ENCODE measurements at regions not wholly inside any gene's neighbourhood (a gene's known extent, or its start where the extent isn't known, plus 50 kb on each side); places are given as distances from the start of the nearest gene placed in this dataset.

GRCh38 chr5:6202968-6203365 lies 175.4 kb downstream of the MED10 start (continued):
- TF ChIP-seq ZNF26 (tag by site-specific recombination; IDR thresholded peaks at IDR 0.05) (no peak), ZNF561 (tag by site-specific recombination; IDR thresholded peaks at IDR 0.05; ENCODE audit: borderline replicate concordance) (no peak)

- no peaks in the 10 kb centered on the region for H3K4me1 ChIP-seq (ENCODE audit: control insufficient read depth, insufficient read depth, low read length)
- no peak overlapping the region for H3K27ac ChIP-seq (ENCODE audit: extremely low read depth, low read depth, low read length)
- no peaks in the 10 kb centered on the region for H3K9me3 ChIP-seq (ENCODE audit: control insufficient read depth, insufficient read depth, low read depth, low read length)
- no peaks in the 10 kb centered on the region for H3K36me3 ChIP-seq (ENCODE audit: control insufficient read depth in 2 of 2, insufficient read depth in 1 of 2, low read length in 2 of 2)
- POLR2A ChIA-PET, result no interaction called here
- TF ChIP-seq SP3 (tag by site-specific recombination; IDR thresholded peaks at IDR 0.05), result no peak
- no peak for TF ChIP-seq ZSCAN4 (tag by site-specific recombination; IDR thresholded peaks at IDR 0.05)
- no peak for TF ChIP-seq ZBTB26 (tag by site-specific recombination; optimal IDR thresholded peaks at IDR 0.05)
- no peak for TF ChIP-seq ZXDB (tag by site-specific recombination; IDR thresholded peaks at IDR 0.05)
- TF ChIP-seq GLIS2 (tag by site-specific recombination; IDR thresholded peaks at IDR 0.05), result no peak
- TF ChIP-seq ZNF274 (IDR thresholded peaks at IDR 0.05; ENCODE audit: low read length), result no peak
- no peak for TF ChIP-seq ZNF274 (tag by site-specific recombination; IDR thresholded peaks at IDR 0.05; ENCODE audit: borderline replicate concordance)
- no peak for TF ChIP-seq TCF7L2 (IDR thresholded peaks at IDR 0.05; ENCODE audit: borderline replicate concordance, low read depth, low read length)
- no peak for TF ChIP-seq ZNF174 (tag by site-specific recombination; IDR thresholded peaks at IDR 0.05)
- no peak for TF ChIP-seq ZNF501 (tag by site-specific recombination; IDR thresholded peaks at IDR 0.05)
- no peak for TF ChIP-seq ZNF521 (tag by site-specific recombination; IDR thresholded peaks at IDR 0.05)
- TF ChIP-seq GLIS1 (tag by site-specific recombination; IDR thresholded peaks at IDR 0.05), result no peak
- no peak for TF ChIP-seq ZNF830 (tag by site-specific recombination; IDR thresholded peaks at IDR 0.05; ENCODE audit: low read depth)
- TF ChIP-seq ZNF514 (tag by site-specific recombination; IDR thresholded peaks at IDR 0.05), result no peak
- no peak for TF ChIP-seq ZNF24 (tag by site-specific recombination; IDR thresholded peaks at IDR 0.05)
- no peak for TF ChIP-seq SETDB1 (IDR thresholded peaks at IDR 0.05; ENCODE audit: insufficient read length, low read length)
- TF ChIP-seq ZNF645 (tag by site-specific recombination; IDR thresholded peaks at IDR 0.05), result no peak
- no peak for TF ChIP-seq ZNF148 (tag by site-specific recombination; IDR thresholded peaks at IDR 0.05; ENCODE audit: borderline replicate concordance)
- CTCF ChIA-PET, result no interaction called here
- no peak overlapping the region for H3K4me3 ChIP-seq (ENCODE audit: low read depth, low read length)
Measured at GRCh38 chr5:6202149-6202967, 176.0 kb downstream of the MED10 start.
